Hypothalamus (tissue), 51 donors: ENCODE measurements at regions not wholly inside any gene's neighbourhood (a gene's known extent, or its start where the extent isn't known, plus 50 kb on each side); places are given as distances from the start of the nearest gene placed in this dataset.
"Not testable (repeated sequence)": the region's sequence is repeated elsewhere in the genome, so short reads cannot be mapped to it uniquely, and the experiment has no call there.

Experiments
- DNase-seq, 51 donors: peaks; one replicate each; lab custom pipeline; 2025; lab: John Stamatoyannopoulos, UW

DNA sequence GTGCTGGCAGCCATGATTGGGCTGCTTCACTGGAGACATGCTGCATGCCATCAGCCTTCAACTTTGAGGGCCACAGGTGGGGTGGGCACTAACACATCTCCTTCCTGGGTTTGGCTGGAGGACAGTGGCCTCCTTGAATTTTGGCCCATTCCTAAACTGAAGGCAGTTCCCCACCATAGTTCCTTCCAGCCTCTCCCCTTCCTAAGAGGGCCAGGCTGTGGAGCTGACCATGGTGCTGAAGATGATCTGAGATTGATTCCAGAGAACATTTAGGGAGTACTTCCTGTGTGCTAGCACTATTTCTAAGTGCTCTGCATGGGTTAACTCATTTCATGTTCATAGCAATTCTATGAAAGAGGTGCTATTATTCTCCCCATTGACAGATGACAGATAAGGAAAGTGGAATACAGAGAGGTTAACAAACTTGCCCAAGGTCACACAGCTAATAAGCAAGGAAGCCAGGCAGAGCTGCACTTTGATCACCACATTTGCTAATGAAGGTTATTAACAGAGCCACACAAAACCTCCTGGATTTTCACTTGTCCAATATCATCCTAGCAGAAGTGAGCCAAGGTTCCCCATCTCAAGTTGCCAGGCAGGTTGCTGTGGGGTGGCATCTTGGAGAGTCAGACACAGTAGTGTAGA, 175.3 kb downstream of the ZIC5 start:
- no peak for DNase-seq

- DNase-seq: no peak
These were observed 179.3 kb downstream of the ZIC5 start for GRCh38 chr13:99792079-99792921.

DNA sequence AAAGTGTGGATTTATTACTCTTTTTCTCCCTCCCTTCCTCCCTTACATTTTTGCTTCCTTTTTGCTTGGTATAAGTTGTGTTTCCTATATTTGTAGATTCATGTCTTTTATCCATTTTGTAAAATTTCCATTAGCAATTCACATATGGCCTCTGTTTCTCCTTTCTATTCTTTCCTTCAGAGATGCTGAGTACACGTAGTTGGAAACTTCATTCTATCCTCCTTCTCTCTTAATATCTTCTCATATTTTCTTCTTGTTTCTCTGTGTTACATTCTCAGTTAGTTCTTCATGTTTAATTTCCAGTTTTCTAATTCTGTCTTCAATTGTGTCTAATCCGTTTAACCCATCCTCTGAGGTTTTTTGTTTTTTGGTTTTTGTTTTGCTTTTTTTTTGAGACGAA, 188.9 kb downstream of the ZIC5 start:
- DNase-seq: no peak

- no peak for DNase-seq
These were observed 193.1 kb downstream of the ZIC5 start for GRCh38 chr13:99778500-99778899.

DNA sequence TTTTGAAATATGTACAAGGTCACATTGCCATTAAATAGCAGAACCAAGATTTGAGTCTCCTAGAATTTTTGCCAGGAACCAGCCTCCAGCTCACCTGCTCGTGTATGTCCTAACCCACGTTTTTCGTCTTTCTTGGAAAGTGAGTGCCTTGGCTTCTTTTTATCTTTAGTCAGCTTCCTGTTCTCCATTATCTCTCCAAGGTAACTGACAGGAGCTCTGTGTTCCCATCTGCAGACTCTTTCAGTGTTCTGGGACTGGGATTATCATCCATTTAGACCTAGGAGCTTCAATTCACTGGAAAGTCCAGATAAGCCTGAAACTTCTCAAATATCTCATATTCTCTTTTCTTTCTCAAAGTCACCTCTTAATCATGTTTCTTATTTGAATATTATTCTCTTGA, 193.7 kb downstream of the ZIC5 start:
- DNase-seq: no peak

DNA sequence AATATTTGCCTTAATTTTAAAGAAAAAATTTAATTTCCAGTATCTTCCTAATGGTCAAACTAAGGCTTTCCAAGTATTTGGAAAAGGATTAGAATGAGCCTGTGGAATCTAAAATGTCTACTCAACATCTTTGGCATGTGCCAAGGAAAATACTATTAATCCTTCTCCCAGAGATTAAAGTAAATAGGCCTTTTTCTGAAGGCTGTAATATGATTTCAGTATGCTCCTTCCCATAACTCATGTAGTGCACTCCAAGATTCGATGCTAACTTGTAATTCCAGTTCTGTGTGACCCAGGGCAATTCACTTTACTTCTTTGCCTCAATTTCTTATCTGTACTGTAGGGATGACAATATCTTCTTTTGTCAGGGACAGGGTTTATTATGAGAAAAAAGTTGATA, 196.9 kb downstream of the ZIC5 start:
- no peak for DNase-seq

GRCh38 chr13:99768986-99769385, 202.6 kb downstream of the ZIC5 start:
- no peak for DNase-seq

GRCh38 chr13:99766641-99767045, 204.9 kb downstream of the ZIC5 start:
- no peak for DNase-seq

DNA sequence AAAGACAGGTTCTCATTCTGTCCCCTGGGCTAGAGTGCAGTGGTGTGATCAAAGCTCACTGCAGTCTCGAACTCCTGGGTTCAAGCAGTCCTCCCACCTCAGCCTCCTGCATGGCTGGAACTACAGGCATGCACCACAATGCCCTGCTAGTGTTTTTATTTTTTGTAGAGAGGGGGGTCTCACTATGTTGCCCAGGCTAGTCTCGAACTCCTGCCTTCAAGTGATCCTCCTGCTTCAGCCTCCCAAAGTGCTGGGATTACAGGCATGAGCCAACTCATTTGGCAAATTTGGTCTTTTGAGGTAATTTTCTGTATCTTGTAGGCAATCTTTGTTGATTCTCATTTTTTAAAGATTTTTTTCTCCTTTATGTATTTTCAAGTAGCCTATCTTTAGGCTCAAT, 205.7 kb downstream of the ZIC5 start:
- no peak for DNase-seq

DNA sequence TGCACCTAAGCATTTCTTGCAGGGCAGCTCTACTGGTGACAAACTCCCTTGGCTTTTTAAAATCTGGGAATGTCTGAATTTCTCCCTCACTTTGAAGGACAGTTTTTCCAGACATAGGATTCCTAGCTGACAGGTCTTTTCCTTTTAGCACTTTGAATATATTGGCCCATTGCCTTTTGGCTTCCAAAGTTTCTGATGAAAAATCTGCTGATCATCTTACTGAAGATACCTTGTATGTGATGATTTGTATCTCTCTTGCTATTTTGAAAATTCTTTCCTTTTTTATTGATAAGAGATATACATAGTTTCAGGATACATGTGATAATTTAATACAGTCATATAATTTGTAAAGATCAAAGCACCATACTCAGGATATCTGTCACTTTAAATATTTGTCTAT, 211.1 kb downstream of the ZIC5 start:
- DNase-seq: no peak

- DNase-seq: no peak
These were observed 212.4 kb downstream of the ZIC5 start for GRCh38 chr13:99759163-99759552.

GRCh38 chr13:99758460-99759162, 213.0 kb downstream of the ZIC5 start:
- no peak for DNase-seq

DNA sequence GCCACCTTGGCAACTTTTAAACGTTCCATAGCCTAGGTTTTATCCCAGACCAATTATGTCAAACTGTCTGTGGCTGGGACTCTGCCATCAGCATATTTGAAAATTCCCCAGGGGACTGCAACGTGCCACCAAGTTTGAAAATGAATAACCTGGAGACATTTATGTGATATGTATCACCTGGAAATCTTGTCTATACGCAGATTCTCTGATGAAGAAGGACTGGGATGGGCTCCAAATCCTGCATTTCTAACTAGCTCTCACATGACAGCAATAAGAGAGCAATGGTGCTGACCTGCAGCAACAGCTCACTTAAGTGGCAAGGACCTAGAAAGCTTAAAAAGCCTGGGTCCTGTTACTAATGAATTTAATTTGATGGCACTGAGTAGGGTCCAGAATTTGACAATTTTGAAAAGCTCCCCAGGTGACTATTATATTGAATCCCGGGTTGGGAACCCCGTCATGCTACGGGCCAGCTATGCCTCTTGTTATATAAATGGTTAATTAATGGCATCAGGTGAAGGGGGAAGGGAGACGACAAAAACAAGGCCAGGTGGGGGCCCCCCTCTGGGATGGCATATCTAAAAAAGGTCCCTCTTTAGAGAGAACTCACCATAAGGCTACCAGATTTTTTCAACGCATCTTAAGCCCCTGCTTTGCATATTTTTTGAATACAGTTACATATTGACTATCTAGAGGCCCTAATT, 213.7 kb downstream of the ZIC5 start:
- no peak for DNase-seq

- no peak for DNase-seq
These were observed 215.3 kb downstream of the ZIC5 start for GRCh38 chr13:99756281-99756680.

DNA sequence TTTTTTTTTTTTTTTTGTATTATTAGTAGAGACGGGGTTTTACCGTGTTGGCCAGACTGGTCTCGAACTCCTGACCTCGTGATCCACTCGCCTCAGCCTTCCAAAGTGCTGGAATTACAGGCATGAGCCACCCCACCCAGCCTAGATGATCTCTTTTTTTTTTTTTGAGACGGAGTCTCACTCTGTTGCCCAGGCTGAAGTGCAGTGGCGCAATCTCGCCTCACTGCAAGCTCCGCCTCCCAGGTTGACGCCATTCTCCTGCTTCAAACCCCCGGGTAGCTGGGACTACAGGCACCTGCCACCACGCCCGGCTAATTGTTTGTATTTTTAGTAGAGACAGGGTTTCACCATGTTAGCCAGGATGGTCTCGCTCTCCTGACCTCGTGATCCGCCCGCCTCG, 216.8 kb downstream of the ZIC5 start:
- not testable (repeated sequence) for DNase-seq

- DNase-seq: no peak
These were observed 219.2 kb downstream of the ZIC5 start for GRCh38 chr13:99752373-99752772.

DNA sequence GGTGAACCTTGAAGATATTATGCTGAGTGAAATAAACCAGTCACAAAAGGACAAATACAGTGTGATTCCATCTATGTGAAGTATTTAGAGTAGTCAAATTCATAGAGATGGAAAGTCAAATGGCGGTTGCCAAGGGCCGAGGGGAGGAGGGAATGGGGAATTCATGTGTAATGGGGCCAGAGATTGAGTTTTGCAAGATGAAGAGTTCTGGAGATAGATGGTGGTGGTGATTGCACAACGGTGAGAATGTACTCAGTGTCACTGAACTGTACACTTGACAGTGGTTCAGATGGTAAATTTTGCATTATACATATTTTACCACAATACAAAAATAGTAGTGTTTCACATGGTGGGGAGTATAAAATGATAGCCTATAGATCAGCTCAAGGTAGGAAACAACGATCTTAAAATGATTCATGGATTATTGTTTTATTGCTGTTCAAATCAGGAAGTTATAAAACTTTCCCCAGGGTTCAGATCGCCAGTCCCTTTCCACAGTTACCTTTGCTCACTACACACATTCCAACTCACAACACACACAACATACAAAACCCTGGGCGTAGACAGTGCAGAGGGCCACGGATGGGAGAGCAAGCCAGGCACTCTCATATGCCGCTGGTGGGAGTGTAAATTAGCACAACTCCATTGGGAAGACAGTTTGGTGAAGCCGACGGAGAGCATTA, 219.9 kb downstream of the ZIC5 start:
- DNase-seq: no peak

GRCh38 chr13:99750951-99751350, 220.6 kb downstream of the ZIC5 start:
- no peak for DNase-seq

DNA sequence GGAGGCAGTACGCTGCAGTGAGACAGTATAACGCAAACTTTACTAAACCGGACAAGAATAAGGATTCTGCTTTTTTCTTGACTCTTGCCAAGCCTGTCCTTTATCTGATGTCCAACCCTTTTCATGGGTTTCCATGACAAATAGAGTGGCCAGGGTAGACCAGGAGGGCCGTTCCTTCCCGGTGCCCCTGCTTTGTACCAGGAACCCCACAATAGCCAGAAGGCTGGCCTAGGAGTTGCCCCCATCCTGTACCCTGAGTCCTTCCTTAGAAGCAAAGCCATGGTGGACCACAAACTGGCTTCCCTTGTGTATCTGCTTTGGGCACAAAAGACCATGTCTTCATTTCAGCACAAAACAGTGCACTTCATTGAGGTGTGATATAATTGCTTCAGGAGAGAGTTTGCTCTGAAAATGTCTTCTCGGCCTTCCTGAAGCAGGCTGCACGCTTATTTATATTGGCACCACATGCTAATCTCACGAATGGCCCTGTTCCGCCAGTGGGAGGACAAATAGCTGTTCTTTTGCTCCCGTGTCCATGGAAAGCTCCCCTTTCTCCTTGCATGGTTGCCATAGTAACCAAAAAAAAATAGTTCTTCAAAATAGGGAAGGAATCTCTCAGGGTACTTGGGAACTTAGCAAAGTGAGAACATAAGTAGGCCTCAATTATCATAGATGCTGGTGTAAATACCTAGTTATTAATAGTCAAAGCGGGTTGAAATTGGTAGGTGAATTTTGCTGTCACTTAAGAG, 222.1 kb downstream of the ZIC5 start:
- DNase-seq: peak in 11 of 51 donors; percentile 1 to 51 (median 5)

GRCh38 chr13:99747403-99747710, 224.2 kb downstream of the ZIC5 start:
- no peak for DNase-seq
